Fibroblast of lung (primary cell): ENCODE measurements at regions not wholly inside any gene's neighbourhood (a gene's known extent, or its start where the extent isn't known, plus 50 kb on each side); places are given as distances from the start of the nearest gene placed in this dataset.

Source experiments
- CTCF ChIP-seq, 2 donors: IDR thresholded peaks in 1 of 2; conservative IDR thresholded peaks in 1 of 2; 1 replicate in 1 of 2; 2 replicates in 1 of 2; pipeline ENCODE4 v1.5.1; 2011 to 2012; ENCODE audit warnings: low read length in 2 of 2, control low read depth in 1 of 2, inconsistent platforms in 1 of 2, low read depth in 1 of 2, mild to moderate bottlenecking in 1 of 2
- EZH2 ChIP-seq: IDR thresholded peaks from 2 replicates; pipeline ENCODE4 v1.5.1; 2012; ENCODE audit warnings: low read length, control low read depth, mild to moderate bottlenecking; ENCODE audit errors: missing control alignments

GRCh38 chr5:167582886-167583285, 708.6 kb upstream of the WWC1 start:
- TF ChIP-seq CTCF (conservative IDR thresholded peaks at IDR 0.05 in 1 of 2, IDR thresholded peaks at IDR 0.05 in 1 of 2; ENCODE audit: low read depth in 1 of 2, low read length in 2 of 2) (no peak), EZH2 (no peak)
